Activated T-cell treated with anti-CD3 and anti-CD28 coated beads, Interleukin-2, amount 50 U/mL, for 4 hours (primary cell): ENCODE measurements at regions not wholly inside any gene's neighbourhood (a gene's known extent, or its start where the extent isn't known, plus 50 kb on each side); places are given as distances from the start of the nearest gene placed in this dataset.
"Not testable (repeated sequence)": the region's sequence is repeated elsewhere in the genome, so short reads cannot be mapped to it uniquely, and the experiment has no call there.

Source experiments
- ATAC-seq, 2 donors: fragments of 200-7000 bp; cut with Tn5 transposase; one replicate each; pipeline ENCODE4 v1.10.0; 2021
- DNase-seq: peaks from one replicate; pipeline ENCODE4 v3.0.0-alpha.2; 2020
- H3K27me3 Mint-ChIP-seq: one replicate; pipeline ENCODE4 v1.8.0; 2021; ENCODE audit warnings: low read depth, mixed read lengths
- H3K36me3 Mint-ChIP-seq: one replicate; pipeline ENCODE4 v1.8.0; 2022; ENCODE audit warnings: mixed read lengths; ENCODE audit not compliant: insufficient read depth
- H3K4me1 Mint-ChIP-seq: one replicate; pipeline ENCODE4 v1.8.0; 2021; ENCODE audit warnings: low read depth, mixed read lengths
- H3K4me3 Mint-ChIP-seq: one replicate; pipeline ENCODE4 v1.8.0; 2021; ENCODE audit warnings: mild to moderate bottlenecking, moderate library complexity, mixed read lengths
- H3K9me3 Mint-ChIP-seq: one replicate; pipeline ENCODE4 v1.8.0; 2021; ENCODE audit warnings: mixed read lengths

DNA sequence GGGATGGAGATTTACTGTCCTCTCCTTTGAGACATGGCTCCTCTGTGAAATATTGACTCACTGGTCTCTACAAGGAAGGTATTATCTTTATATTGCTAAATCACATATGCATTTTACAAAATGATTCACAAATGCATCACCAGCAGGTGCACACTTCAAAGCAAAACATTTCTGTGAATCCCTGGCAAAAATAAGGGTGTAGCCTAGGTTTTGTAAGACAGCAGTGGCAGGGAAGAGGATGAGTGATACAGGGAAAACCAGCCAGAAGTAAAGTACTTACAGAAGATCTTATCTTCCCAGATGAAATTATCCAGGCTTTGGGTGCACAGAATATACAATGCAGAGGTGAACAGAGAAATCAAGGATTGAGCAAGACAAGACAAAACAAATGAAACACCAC, 1094.6 kb downstream of the GATA3 start:
- DNase-seq = no peak
- ATAC-seq = no peak
- Mint-ChIP-seq H3K4me1 (no peaks in the 10 kb centered on the region), H3K36me3 (no peaks in the 10 kb centered on the region), H3K27me3 (no peaks in the 10 kb centered on the region), H3K4me3 (no peak overlapping the region), H3K9me3 (peaks cover 4% of the 10 kb centered on the region)

- H3K36me3 Mint-ChIP-seq, H3K4me3 Mint-ChIP-seq, H3K4me1 Mint-ChIP-seq, H3K27me3 Mint-ChIP-seq, ATAC-seq, DNase-seq, H3K9me3 Mint-ChIP-seq: not testable (repeated sequence)
Measured at GRCh38 chr10:9153057-9153456, 1098.6 kb downstream of the GATA3 start.

DNA sequence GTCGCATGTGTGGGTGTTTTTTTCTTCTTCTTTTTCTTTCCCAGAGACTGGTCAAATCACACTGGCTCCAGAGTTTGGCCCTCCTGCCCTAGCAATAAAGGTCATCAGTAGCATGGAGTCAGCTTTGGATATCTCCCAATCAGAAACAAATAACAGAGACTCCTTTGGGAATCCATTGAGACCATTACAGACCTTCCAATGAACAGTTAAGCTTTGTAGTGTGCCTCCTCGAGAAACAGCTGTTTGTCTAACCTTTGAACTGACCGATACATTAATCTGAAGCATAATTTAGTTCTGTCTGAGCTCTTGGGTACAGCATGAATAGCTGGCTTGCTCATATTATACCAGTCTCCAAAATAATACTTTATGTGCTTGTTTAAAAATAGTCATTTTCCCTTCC, 1103.2 kb downstream of the GATA3 start:
- DNase-seq (no peak), ATAC-seq (no peak)
- Mint-ChIP-seq H3K27me3 (no peaks in the 10 kb centered on the region), H3K4me3 (no peak overlapping the region), H3K4me1 (no peaks in the 10 kb centered on the region), H3K36me3 (no peaks in the 10 kb centered on the region), H3K9me3 (peaks cover 12% of the 10 kb centered on the region)

GRCh38 chr10:9158675-9159074, 1104.2 kb downstream of the GATA3 start:
- peaks cover 16% of the 10 kb centered on the region for H3K9me3 Mint-ChIP-seq
- no peak for DNase-seq
- peaks cover 3% of the 10 kb centered on the region for H3K4me1 Mint-ChIP-seq
- no peaks in the 10 kb centered on the region for H3K36me3 Mint-ChIP-seq
- no peak for ATAC-seq
- H3K27me3 Mint-ChIP-seq = no peaks in the 10 kb centered on the region
- H3K4me3 Mint-ChIP-seq = no peak overlapping the region

GRCh38 chr10:9160275-9160674, 1105.8 kb downstream of the GATA3 start:
- ATAC-seq (no peak), DNase-seq (no peak)
- H3K27me3 Mint-ChIP-seq = no peaks in the 10 kb centered on the region
- H3K36me3 Mint-ChIP-seq = no peaks in the 10 kb centered on the region
- peaks cover 7% of the 10 kb centered on the region for H3K4me1 Mint-ChIP-seq
- no peak overlapping the region for H3K4me3 Mint-ChIP-seq
- H3K9me3 Mint-ChIP-seq = peaks cover 20% of the 10 kb centered on the region

DNA sequence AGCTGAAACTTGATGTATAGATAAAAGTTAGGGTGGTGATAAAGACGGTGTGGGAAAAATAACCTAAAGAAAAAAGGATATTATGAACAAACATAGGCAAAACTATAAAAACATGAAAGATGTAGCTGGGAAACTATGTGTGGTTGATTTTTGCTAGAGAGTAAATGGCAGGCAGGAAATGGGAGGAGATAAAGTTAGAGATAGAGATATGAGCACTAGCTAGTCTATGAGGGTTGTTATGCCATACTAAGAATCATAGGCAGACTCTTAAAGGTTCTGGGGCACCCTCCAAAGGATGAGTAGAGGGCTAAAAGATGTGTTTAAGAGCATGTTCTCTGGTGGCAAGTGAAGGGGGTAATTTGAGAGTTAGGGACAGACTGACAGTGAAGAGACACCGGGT, 1109.2 kb downstream of the GATA3 start:
- Mint-ChIP-seq H3K4me1 (peaks cover 13% of the 10 kb centered on the region), H3K4me3 (no peak overlapping the region), H3K9me3 (peaks cover 20% of the 10 kb centered on the region), H3K27me3 (no peaks in the 10 kb centered on the region), H3K36me3 (no peaks in the 10 kb centered on the region)
- no peak for DNase-seq
- ATAC-seq = no peak

GRCh38 chr10:9166770-9167169, 1112.3 kb downstream of the GATA3 start:
- H3K4me3 Mint-ChIP-seq = no peak overlapping the region
- H3K4me1 Mint-ChIP-seq = peaks cover 13% of the 10 kb centered on the region
- DNase-seq (no peak), ATAC-seq (no peak)
- no peaks in the 10 kb centered on the region for H3K36me3 Mint-ChIP-seq
- H3K27me3 Mint-ChIP-seq = no peaks in the 10 kb centered on the region
- H3K9me3 Mint-ChIP-seq = peaks cover 8% of the 10 kb centered on the region

GRCh38 chr10:9172276-9172675, 1117.8 kb downstream of the GATA3 start:
- Mint-ChIP-seq H3K9me3 (peaks cover 4% of the 10 kb centered on the region), H3K4me3 (no peak overlapping the region), H3K27me3 (peaks cover 7% of the 10 kb centered on the region), H3K36me3 (no peaks in the 10 kb centered on the region), H3K4me1 (peaks cover 13% of the 10 kb centered on the region)
- ATAC-seq (no peak), DNase-seq (no peak)

DNA sequence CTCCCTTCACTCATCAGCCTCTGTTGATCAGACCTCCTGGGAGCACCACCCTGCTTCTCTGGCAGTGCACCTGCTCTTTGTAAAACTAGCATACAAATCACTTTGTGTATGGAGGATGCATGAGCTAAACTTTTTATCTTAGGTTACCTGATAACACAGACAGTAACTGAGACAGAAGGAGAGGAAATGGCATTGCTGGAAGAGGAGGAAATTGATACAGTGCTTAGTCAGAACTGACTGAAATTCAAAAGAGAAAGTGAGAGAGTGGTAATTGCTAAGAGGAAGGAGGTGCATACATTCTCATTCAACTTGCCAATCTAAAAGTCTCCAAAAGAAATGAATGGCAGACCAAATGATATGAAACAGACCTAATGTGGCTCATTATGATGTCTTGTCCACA, 1120.7 kb downstream of the GATA3 start:
- no peak overlapping the region for H3K4me3 Mint-ChIP-seq
- peaks cover 15% of the 10 kb centered on the region for H3K27me3 Mint-ChIP-seq
- DNase-seq = no peak
- no peaks in the 10 kb centered on the region for H3K36me3 Mint-ChIP-seq
- peaks cover 12% of the 10 kb centered on the region for H3K4me1 Mint-ChIP-seq
- peak; percentile 91 to 96 for ATAC-seq
- peaks cover 4% of the 10 kb centered on the region for H3K9me3 Mint-ChIP-seq

- not testable (repeated sequence) for ATAC-seq, DNase-seq, H3K36me3 Mint-ChIP-seq, H3K9me3 Mint-ChIP-seq, H3K4me3 Mint-ChIP-seq, H3K4me1 Mint-ChIP-seq
- H3K27me3 Mint-ChIP-seq = peaks cover 11% of the 10 kb centered on the region
Measured at GRCh38 chr10:9183197-9183880, 1128.9 kb downstream of the GATA3 start.

GRCh38 chr10:9188022-9188810, 1133.7 kb downstream of the GATA3 start:
- Mint-ChIP-seq H3K27me3 (peaks cover 13% of the 10 kb centered on the region), H3K36me3 (no peaks in the 10 kb centered on the region), H3K4me3 (no peak overlapping the region), H3K9me3 (no peaks in the 10 kb centered on the region), H3K4me1 (peaks cover 4% of the 10 kb centered on the region)
- ATAC-seq = no peak
- no peak for DNase-seq

- Mint-ChIP-seq H3K4me3 (no peak overlapping the region), H3K9me3 (no peaks in the 10 kb centered on the region), H3K27me3 (peaks cover 9% of the 10 kb centered on the region), H3K36me3 (no peaks in the 10 kb centered on the region), H3K4me1 (peaks cover 4% of the 10 kb centered on the region)
- ATAC-seq (no peak), DNase-seq (no peak)
Measured at GRCh38 chr10:9189448-9189847, 1135.0 kb downstream of the GATA3 start.

DNA sequence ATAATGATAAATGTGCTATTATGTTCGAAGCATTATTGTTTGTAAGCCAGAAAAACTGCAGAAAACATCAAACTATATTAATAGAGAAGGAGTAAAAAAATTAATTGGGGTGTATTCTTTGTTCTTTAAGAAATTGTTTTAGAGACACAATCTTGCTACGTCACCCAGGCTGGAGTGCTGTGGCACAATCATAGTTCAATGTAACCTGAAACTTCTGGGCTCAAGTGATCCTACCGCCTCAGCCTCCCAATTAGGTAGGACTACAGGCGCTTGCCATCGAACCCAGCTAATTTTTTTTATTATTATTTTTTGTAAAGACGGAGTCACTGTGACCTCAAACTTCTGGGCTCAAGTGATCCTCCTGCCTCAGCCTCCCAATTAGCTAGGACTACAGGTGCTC, 1138.6 kb downstream of the GATA3 start:
- Mint-ChIP-seq H3K4me1 (peaks cover 4% of the 10 kb centered on the region), H3K4me3 (no peak overlapping the region), H3K9me3 (no peaks in the 10 kb centered on the region), H3K36me3 (no peaks in the 10 kb centered on the region), H3K27me3 (peaks cover 15% of the 10 kb centered on the region)
- ATAC-seq = no peak
- no peak for DNase-seq

DNA sequence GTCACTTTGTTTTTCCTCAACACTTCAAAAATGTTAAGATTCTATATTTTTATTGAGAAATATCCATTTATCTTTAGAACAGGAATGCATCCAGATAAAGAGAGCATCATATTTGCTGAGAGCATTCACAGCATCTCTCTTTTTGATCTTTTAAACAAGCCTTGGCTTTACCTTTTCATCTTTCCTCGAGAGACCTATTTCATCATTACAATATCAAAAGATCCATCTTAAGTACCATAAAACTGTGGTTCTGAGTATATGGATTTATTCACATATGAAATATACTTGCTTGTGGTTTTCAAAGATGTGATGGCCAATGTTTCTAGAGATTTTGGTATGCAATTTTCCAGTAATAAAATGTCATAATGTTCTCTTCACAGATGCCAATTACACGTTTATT, 1140.9 kb downstream of the GATA3 start:
- DNase-seq (no peak), ATAC-seq (no peak)
- no peak overlapping the region for H3K4me3 Mint-ChIP-seq
- H3K9me3 Mint-ChIP-seq = no peaks in the 10 kb centered on the region
- H3K27me3 Mint-ChIP-seq = peaks cover 7% of the 10 kb centered on the region
- no peaks in the 10 kb centered on the region for H3K36me3 Mint-ChIP-seq
- H3K4me1 Mint-ChIP-seq = no peaks in the 10 kb centered on the region

DNA sequence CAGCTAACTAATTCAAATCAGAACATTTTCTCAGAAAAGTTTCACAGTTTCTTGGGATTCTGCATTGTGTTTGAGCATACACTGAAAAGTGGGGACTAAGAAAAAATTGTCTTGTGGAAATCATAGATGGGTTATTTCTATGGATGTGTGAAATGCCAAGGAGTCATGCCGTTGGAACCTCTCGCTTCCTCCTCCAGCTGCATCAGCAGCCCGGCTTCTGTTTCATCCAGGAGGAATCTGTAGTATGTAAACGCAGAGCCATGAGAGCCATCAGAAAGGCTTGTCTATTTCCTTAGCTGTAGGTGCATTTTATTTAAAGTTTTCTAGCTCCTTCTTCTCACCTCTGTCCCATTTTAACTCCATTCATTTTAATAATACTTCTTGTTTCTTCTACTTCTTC, 1144.1 kb downstream of the GATA3 start:
- peaks cover 7% of the 10 kb centered on the region for H3K27me3 Mint-ChIP-seq
- no peaks in the 10 kb centered on the region for H3K9me3 Mint-ChIP-seq
- no peak for ATAC-seq
- H3K4me1 Mint-ChIP-seq = no peaks in the 10 kb centered on the region
- DNase-seq = no peak
- no peaks in the 10 kb centered on the region for H3K36me3 Mint-ChIP-seq
- no peak overlapping the region for H3K4me3 Mint-ChIP-seq
